MM.1S (cell line): ENCODE measurements at regions not wholly inside any gene's neighbourhood (a gene's known extent, or its start where the extent isn't known, plus 50 kb on each side); places are given as distances from the start of the nearest gene placed in this dataset.
"Not testable (repeated sequence)": the region's sequence is repeated elsewhere in the genome, so short reads cannot be mapped to it uniquely, and the experiment has no call there.

Source experiments
- DNase-seq: peaks from one replicate; pipeline ENCODE4 v3.0.0-alpha.2; 2015
- H2AFZ ChIP-seq: fragments of 300-600 bp; sonication (generic); 2 replicates; pipeline ENCODE4 v1.6.0; 2016; ENCODE audit warnings: antibody characterized with exemption, low read length
- H3F3A ChIP-seq: fragments of 300-600 bp; sonication (generic); 2 replicates; pipeline ENCODE4 v1.6.1; 2016; ENCODE audit warnings: mild to moderate bottlenecking, antibody characterized with exemption, low read length, moderate library complexity, mixed read lengths; ENCODE audit not compliant: insufficient read depth
- H3K27ac ChIP-seq: fragments of 300-600 bp; sonication (generic); 2 replicates; pipeline ENCODE4 v1.5.1; 2016; ENCODE audit warnings: mild to moderate bottlenecking, low read length
- H3K27me3 ChIP-seq: fragments of 300-600 bp; sonication (generic); replicated peaks from 2 replicates; pipeline ENCODE4 v1.6.0; 2016; ENCODE audit warnings: low read length; ENCODE audit not compliant: insufficient read depth
- H3K36me3 ChIP-seq: fragments of 300-600 bp; sonication (generic); replicated peaks from 2 replicates; pipeline ENCODE4 v1.6.1; 2016; ENCODE audit warnings: mild to moderate bottlenecking, low read length, mixed read lengths; ENCODE audit not compliant: insufficient read depth
- H3K4me1 ChIP-seq: fragments of 300-600 bp; sonication (generic); 2 replicates; pipeline ENCODE4 v1.6.1; 2016; ENCODE audit warnings: low read length, mixed read lengths
- H3K4me2 ChIP-seq: fragments of 300-600 bp; sonication (generic); 2 replicates; pipeline ENCODE4 v1.6.0; 2016; ENCODE audit warnings: low read depth, low read length
- H3K4me3 ChIP-seq: fragments of 300-600 bp; sonication (generic); 2 replicates; pipeline ENCODE4 v1.5.1; 2016; ENCODE audit warnings: low read length, mixed read lengths
- H3K79me2 ChIP-seq: fragments of 300-600 bp; sonication (generic); 2 replicates; pipeline ENCODE4 v1.6.1; 2016; ENCODE audit warnings: mixed run types, low read length, mixed read lengths
- H3K9ac ChIP-seq: fragments of 300-600 bp; sonication (generic); 2 replicates; pipeline ENCODE4 v1.6.1; 2016; ENCODE audit warnings: low read length, mixed read lengths
- H3K9me2 ChIP-seq: fragments of 300-600 bp; sonication (generic); replicated peaks from 2 replicates; pipeline ENCODE4 v1.6.1; 2016; ENCODE audit warnings: mild to moderate bottlenecking, low read length, mixed read lengths; ENCODE audit not compliant: insufficient read depth
- H3K9me3 ChIP-seq: fragments of 300-600 bp; sonication (generic); replicated peaks from 2 replicates; pipeline ENCODE4 v1.6.1; 2016; ENCODE audit warnings: mild to moderate bottlenecking, low read length, mixed read lengths; ENCODE audit not compliant: insufficient read depth
- H4K20me1 ChIP-seq: fragments of 300-600 bp; sonication (generic); 2 replicates; pipeline ENCODE4 v1.6.1; 2016; ENCODE audit warnings: mild to moderate bottlenecking, low read length, moderate library complexity, mixed read lengths; ENCODE audit not compliant: insufficient read depth
- CTCF ChIP-seq: fragments of 300-600 bp; sonication (generic); IDR thresholded peaks from 2 replicates; pipeline ENCODE4 v1.5.1; 2016; ENCODE audit warnings: antibody characterized with exemption, low read length, mixed read lengths
- EZH2 ChIP-seq: fragments of 300-600 bp; sonication (generic); optimal IDR thresholded peaks from 2 replicates; pipeline ENCODE3; 2017; ENCODE audit warnings: low read depth, mild to moderate bottlenecking, antibody characterized with exemption, low read length, mixed read lengths
- EZH2phosphoT487 ChIP-seq: fragments of 300-600 bp; sonication (generic); IDR thresholded peaks from 2 replicates; pipeline ENCODE4 v1.6.1; 2018; ENCODE audit warnings: antibody characterized with exemption, low read length

GRCh38 chrX:67213686-67214085 is 330.1 kb upstream of the AR start:
- not testable (repeated sequence) for H3K9me3 ChIP-seq, H3K9ac ChIP-seq, H3K79me2 ChIP-seq, DNase-seq, H3K36me3 ChIP-seq, H3F3A ChIP-seq, H2AFZ ChIP-seq, H3K27ac ChIP-seq, H4K20me1 ChIP-seq, H3K4me1 ChIP-seq, H3K9me2 ChIP-seq, H3K4me2 ChIP-seq, H3K27me3 ChIP-seq, H3K4me3 ChIP-seq

- Histone ChIP-seq H3K79me2 (no peaks in the 10 kb centered on the region), H3K9me2 (no peaks in the 10 kb centered on the region), H3K9me3 (no peaks in the 10 kb centered on the region), H3K27me3 (no peaks in the 10 kb centered on the region), H3K9ac (no peak overlapping the region), H3K36me3 (no peaks in the 10 kb centered on the region), H3F3A (no peaks in the 10 kb centered on the region), H4K20me1 (no peaks in the 10 kb centered on the region), H3K4me2 (no peak overlapping the region), H3K4me3 (no peak overlapping the region), H3K4me1 (no peaks in the 10 kb centered on the region), H3K27ac (no peak overlapping the region), H2AFZ (no peak overlapping the region)
- DNase-seq: peak; percentile 6
- no peak for TF ChIP-seq EZH2phosphoT487
- no peak for TF ChIP-seq CTCF
- no peak for TF ChIP-seq EZH2
Observed at GRCh38 chrX:67207912-67208311, 335.9 kb upstream of the AR start.

GRCh38 chrX:67159437-67159836 is 384.4 kb upstream of the AR start:
- Histone ChIP-seq H4K20me1 (no peaks in the 10 kb centered on the region), H2AFZ (no peak overlapping the region), H3F3A (no peaks in the 10 kb centered on the region), H3K4me1 (no peaks in the 10 kb centered on the region), H3K4me3 (no peak overlapping the region), H3K79me2 (no peaks in the 10 kb centered on the region), H3K9ac (no peak overlapping the region), H3K27ac (no peak overlapping the region), H3K9me2 (no peaks in the 10 kb centered on the region), H3K36me3 (no peaks in the 10 kb centered on the region), H3K27me3 (no peaks in the 10 kb centered on the region), H3K9me3 (no peaks in the 10 kb centered on the region), H3K4me2 (no peak overlapping the region)
- TF ChIP-seq EZH2phosphoT487 (no peak), CTCF (no peak), EZH2 (no peak)
- no peak for DNase-seq

GRCh38 chrX:67114635-67115034 is 429.2 kb upstream of the AR start:
- H3F3A ChIP-seq: no peaks in the 10 kb centered on the region
- DNase-seq: no peak
- H3K27ac ChIP-seq: no peak overlapping the region
- no peak overlapping the region for H3K4me3 ChIP-seq
- H4K20me1 ChIP-seq: no peaks in the 10 kb centered on the region
- no peaks in the 10 kb centered on the region for H3K9me3 ChIP-seq
- H2AFZ ChIP-seq: no peak overlapping the region
- H3K27me3 ChIP-seq: no peaks in the 10 kb centered on the region
- H3K4me1 ChIP-seq: no peaks in the 10 kb centered on the region
- H3K9ac ChIP-seq: no peak overlapping the region
- H3K36me3 ChIP-seq: no peaks in the 10 kb centered on the region
- TF ChIP-seq EZH2: no peak
- no peak for TF ChIP-seq CTCF
- no peaks in the 10 kb centered on the region for H3K79me2 ChIP-seq
- no peaks in the 10 kb centered on the region for H3K9me2 ChIP-seq
- no peak overlapping the region for H3K4me2 ChIP-seq
